ENCODE measurements at regions not wholly inside any gene's neighbourhood (a gene's known extent, or its start where the extent isn't known, plus 50 kb on each side); places are given as distances from the start of the nearest gene placed in this dataset.

DNA sequence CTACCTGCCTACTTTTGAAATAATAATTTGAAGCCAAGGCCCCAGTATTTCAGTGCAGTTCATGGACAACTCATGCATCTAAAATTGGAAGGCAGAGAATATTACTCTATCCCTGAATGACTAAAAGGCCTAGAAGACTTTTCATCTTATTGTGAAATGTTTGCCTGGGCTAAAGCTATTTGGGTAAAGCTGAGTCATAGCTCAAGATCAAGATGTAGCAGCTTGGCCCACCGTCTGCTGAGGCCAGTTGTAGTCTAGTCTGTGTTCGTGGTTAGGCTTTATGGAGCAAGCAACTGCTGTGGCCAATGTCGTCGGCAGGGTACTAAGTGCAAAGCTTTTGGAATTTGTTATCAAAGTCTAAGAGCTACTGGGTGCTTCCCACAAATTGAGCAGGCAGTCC, 929.1 kb downstream of the RAB28 start:
- TF ChIP-seq, protein P1, sequence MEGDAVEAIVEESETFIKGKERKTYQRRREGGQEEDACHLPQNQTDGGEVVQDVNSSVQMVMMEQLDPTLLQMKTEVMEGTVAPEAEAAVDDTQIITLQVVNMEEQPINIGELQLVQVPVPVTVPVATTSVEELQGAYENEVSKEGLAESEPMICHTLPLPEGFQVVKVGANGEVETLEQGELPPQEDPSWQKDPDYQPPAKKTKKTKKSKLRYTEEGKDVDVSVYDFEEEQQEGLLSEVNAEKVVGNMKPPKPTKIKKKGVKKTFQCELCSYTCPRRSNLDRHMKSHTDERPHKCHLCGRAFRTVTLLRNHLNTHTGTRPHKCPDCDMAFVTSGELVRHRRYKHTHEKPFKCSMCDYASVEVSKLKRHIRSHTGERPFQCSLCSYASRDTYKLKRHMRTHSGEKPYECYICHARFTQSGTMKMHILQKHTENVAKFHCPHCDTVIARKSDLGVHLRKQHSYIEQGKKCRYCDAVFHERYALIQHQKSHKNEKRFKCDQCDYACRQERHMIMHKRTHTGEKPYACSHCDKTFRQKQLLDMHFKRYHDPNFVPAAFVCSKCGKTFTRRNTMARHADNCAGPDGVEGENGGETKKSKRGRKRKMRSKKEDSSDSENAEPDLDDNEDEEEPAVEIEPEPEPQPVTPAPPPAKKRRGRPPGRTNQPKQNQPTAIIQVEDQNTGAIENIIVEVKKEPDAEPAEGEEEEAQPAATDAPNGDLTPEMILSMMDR (tag by site-specific recombination; IDR thresholded peaks at IDR 0.05): no peak
- TF ChIP-seq, protein P2, sequence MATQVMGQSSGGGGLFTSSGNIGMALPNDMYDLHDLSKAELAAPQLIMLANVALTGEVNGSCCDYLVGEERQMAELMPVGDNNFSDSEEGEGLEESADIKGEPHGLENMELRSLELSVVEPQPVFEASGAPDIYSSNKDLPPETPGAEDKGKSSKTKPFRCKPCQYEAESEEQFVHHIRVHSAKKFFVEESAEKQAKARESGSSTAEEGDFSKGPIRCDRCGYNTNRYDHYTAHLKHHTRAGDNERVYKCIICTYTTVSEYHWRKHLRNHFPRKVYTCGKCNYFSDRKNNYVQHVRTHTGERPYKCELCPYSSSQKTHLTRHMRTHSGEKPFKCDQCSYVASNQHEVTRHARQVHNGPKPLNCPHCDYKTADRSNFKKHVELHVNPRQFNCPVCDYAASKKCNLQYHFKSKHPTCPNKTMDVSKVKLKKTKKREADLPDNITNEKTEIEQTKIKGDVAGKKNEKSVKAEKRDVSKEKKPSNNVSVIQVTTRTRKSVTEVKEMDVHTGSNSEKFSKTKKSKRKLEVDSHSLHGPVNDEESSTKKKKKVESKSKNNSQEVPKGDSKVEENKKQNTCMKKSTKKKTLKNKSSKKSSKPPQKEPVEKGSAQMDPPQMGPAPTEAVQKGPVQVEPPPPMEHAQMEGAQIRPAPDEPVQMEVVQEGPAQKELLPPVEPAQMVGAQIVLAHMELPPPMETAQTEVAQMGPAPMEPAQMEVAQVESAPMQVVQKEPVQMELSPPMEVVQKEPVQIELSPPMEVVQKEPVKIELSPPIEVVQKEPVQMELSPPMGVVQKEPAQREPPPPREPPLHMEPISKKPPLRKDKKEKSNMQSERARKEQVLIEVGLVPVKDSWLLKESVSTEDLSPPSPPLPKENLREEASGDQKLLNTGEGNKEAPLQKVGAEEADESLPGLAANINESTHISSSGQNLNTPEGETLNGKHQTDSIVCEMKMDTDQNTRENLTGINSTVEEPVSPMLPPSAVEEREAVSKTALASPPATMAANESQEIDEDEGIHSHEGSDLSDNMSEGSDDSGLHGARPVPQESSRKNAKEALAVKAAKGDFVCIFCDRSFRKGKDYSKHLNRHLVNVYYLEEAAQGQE (tag by site-specific recombination; IDR thresholded peaks at IDR 0.05): no peak
- no peak for TF ChIP-seq RBAK (tag by site-specific recombination; IDR thresholded peaks at IDR 0.05)
- no peak for TF ChIP-seq GLIS1 (tag by site-specific recombination; IDR thresholded peaks at IDR 0.05)
- no peak for TF ChIP-seq SP7 (tag by site-specific recombination; IDR thresholded peaks at IDR 0.05)
- no peak for TF ChIP-seq ZEB2 (tag by site-specific recombination; IDR thresholded peaks at IDR 0.05)
- no peak for TF ChIP-seq HOXA7 (CRISPR knock-in tag; IDR thresholded peaks at IDR 0.05; ENCODE audit: borderline replicate concordance)
- TF ChIP-seq, protein P3, sequence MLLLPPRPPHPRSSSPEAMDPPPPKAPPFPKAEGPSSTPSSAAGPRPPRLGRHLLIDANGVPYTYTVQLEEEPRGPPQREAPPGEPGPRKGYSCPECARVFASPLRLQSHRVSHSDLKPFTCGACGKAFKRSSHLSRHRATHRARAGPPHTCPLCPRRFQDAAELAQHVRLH (tag by site-specific recombination; IDR thresholded peaks at IDR 0.05): no peak
- TF ChIP-seq, protein P4, sequence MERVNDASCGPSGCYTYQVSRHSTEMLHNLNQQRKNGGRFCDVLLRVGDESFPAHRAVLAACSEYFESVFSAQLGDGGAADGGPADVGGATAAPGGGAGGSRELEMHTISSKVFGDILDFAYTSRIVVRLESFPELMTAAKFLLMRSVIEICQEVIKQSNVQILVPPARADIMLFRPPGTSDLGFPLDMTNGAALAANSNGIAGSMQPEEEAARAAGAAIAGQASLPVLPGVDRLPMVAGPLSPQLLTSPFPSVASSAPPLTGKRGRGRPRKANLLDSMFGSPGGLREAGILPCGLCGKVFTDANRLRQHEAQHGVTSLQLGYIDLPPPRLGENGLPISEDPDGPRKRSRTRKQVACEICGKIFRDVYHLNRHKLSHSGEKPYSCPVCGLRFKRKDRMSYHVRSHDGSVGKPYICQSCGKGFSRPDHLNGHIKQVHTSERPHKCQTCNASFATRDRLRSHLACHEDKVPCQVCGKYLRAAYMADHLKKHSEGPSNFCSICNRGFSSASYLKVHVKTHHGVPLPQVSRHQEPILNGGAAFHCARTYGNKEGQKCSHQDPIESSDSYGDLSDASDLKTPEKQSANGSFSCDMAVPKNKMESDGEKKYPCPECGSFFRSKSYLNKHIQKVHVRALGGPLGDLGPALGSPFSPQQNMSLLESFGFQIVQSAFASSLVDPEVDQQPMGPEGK (tag by site-specific recombination; IDR thresholded peaks at IDR 0.05): no peak
- TF ChIP-seq, protein P5, sequence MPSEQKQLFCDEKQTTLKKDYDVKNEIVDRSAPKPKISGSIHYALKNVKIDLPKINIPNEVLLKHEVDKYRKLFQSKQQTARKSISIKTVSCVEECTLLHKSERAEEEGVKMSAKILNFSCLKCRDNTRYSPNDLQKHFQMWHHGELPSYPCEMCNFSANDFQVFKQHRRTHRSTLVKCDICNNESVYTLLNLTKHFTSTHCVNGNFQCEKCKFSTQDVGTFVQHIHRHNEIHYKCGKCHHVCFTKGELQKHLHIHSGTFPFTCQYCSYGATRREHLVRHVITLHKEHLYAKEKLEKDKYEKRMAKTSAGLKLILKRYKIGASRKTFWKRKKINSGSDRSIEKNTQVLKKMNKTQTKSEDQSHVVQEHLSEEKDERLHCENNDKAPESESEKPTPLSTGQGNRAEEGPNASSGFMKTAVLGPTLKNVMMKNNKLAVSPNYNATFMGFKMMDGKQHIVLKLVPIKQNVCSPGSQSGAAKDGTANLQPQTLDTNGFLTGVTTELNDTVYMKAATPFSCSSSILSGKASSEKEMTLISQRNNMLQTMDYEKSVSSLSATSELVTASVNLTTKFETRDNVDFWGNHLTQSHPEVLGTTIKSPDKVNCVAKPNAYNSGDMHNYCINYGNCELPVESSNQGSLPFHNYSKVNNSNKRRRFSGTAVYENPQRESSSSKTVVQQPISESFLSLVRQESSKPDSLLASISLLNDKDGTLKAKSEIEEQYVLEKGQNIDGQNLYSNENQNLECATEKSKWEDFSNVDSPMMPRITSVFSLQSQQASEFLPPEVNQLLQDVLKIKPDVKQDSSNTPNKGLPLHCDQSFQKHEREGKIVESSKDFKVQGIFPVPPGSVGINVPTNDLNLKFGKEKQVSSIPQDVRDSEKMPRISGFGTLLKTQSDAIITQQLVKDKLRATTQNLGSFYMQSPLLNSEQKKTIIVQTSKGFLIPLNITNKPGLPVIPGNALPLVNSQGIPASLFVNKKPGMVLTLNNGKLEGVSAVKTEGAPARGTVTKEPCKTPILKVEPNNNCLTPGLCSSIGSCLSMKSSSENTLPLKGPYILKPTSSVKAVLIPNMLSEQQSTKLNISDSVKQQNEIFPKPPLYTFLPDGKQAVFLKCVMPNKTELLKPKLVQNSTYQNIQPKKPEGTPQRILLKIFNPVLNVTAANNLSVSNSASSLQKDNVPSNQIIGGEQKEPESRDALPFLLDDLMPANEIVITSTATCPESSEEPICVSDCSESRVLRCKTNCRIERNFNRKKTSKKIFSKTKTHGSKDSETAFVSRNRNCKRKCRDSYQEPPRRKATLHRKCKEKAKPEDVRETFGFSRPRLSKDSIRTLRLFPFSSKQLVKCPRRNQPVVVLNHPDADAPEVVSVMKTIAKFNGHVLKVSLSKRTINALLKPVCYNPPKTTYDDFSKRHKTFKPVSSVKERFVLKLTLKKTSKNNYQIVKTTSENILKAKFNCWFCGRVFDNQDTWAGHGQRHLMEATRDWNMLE (tag by site-specific recombination; conservative IDR thresholded peaks at IDR 0.05; ENCODE audit: low read depth): no peak
- no peak for TF ChIP-seq ZNF138 (tag by site-specific recombination; IDR thresholded peaks at IDR 0.05; ENCODE audit: borderline replicate concordance)
- no peak for TF ChIP-seq ZNF610 (tag by site-specific recombination; IDR thresholded peaks at IDR 0.05; ENCODE audit: borderline replicate concordance)
